SK-N-DZ (cell line): ENCODE measurements at regions not wholly inside any gene's neighbourhood (a gene's known extent, or its start where the extent isn't known, plus 50 kb on each side); places are given as distances from the start of the nearest gene placed in this dataset.

Experiments used
- DNase-seq: peaks from one replicate; pipeline ENCODE4 v3.0.0-alpha.2; 2015; ENCODE audit warnings: low spot score

DNA sequence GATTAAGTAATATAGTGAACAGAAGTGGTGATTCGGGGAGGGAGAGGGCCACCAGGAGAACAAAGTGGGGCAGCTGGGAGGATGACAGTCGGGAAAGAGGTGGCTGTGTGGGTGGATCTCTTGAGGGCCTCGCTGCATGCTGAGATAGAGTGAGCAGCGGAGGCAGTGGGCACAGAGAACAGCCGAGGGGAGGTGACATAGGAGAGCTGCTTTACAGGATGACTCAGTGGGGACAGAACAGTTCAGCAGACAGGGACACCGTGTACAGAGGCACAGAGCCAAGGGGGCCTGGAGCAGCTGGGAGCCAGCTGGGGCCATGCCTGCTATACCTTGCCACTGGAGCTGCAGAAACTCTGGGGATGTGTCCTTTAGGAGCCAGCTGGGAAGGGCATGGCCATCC is 273.9 kb downstream of the GADD45G start:
- DNase-seq, result no peak

DNA sequence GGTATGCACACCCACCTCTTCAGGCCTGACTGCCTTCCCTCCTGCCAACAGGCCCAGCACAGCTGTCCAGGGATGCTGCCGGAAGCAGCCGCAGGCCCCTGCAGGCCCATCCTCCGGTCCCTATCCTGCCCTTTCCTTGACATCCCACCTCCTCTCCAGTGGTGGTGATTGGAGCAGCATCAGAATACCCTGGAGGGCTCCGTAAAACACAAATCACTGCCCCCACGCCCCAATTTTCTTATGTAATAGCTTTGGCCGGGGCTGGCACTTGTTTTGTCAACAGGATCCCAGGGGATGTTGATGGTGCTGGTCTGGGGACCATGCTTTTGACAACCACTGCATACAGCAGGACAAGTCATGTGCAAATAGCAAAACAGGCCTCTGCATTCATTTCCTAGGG is 274.5 kb downstream of the GADD45G start:
- no peak for DNase-seq

GRCh38 chr9:89879701-89880100 is 274.9 kb downstream of the GADD45G start:
- DNase-seq, result no peak

- DNase-seq, result no peak
Observed at GRCh38 chr9:89880161-89880560, 275.3 kb downstream of the GADD45G start.

- DNase-seq, result no peak
Observed at GRCh38 chr9:89880721-89881120, 275.9 kb downstream of the GADD45G start.

- no peak for DNase-seq
Observed at GRCh38 chr9:89881431-89881830, 276.6 kb downstream of the GADD45G start.

DNA sequence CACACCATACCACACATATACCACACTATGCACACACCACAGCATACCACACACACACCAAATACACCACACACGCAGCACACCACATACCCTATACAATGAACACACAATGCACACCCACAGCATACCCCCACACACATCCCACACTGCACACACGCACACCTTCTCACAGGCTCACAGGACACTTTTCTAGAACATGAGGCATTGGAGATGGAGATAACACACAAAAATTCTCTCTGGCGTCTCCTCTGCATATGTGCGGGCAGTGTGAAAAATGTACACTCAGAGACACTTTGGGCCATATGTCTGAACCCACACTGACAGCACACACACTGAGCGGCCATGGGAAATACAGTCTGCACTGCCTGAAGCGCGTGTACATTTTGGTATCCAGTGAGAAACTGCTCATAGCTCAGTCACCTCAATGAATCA is 278.1 kb downstream of the GADD45G start:
- DNase-seq, result no peak

- no peak for DNase-seq
Observed at GRCh38 chr9:89883401-89884341, 278.9 kb downstream of the GADD45G start.

- DNase-seq, result no peak
Observed at GRCh38 chr9:89884356-89885083, 279.7 kb downstream of the GADD45G start.

DNA sequence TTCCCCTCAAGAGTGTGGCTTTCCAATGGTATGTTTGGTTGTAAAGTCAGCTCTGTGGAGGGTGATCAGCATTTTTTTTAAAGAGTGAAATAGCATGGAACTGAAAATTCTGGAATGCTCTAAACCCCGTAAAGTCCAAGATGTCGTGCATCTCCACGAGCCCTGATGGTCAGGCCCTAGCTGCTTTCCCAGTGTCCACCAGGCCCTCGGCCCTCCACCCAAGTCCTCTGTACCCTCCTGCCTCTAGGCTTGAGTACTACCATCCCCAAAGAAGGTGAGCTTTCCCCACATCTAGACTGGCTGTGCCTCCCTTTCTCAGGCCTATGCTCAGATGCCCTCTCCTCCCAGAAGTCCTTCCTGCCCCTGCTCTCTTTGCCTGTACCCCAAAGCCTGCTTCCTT is 280.3 kb downstream of the GADD45G start:
- DNase-seq, result no peak

GRCh38 chr9:89886281-89886700 is 281.5 kb downstream of the GADD45G start:
- DNase-seq, result no peak

- DNase-seq, result no peak
Observed at GRCh38 chr9:89887286-89887685, 282.5 kb downstream of the GADD45G start.

DNA sequence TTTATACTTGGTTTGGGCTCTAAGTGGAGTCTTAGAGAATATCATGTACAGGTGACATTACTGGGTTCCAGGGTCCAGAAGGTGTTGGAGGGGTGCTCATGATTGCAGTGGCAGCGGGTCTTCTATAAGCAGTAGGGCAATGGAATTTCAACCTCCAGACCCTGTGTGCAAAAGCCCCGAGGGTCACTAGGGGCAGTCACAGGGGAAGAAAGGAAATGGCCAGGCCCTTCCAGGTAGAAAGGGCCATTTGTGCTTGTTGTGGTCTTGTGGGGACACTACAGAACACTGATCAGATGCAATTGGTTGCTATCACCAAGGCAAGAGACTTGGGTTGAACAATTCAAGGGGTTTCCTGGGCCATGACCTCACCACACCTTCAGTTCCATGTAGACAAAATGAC is 283.4 kb downstream of the GADD45G start:
- DNase-seq, result no peak

DNA sequence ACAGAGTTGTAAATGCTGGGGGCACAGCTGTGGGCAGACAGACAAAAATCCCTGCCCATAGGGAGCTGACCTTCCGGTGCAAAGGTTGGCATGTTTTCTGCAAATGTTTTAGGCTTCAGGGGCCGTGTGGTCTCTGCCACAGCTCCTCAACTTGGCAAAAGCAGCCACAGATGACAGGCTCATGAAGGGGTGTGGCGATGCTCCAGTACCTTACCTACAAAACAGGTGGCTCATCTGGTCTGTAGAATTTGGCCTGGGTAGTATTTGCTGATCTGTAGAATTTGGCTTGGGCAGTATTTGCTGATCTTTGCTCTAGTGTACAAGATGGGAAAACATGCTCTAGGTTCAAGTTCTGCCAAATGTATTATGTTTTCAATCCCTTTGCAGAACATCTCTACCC is 283.9 kb downstream of the GADD45G start:
- no peak for DNase-seq

- DNase-seq, result no peak
Observed at GRCh38 chr9:89889865-89890264, 285.1 kb downstream of the GADD45G start.

DNA sequence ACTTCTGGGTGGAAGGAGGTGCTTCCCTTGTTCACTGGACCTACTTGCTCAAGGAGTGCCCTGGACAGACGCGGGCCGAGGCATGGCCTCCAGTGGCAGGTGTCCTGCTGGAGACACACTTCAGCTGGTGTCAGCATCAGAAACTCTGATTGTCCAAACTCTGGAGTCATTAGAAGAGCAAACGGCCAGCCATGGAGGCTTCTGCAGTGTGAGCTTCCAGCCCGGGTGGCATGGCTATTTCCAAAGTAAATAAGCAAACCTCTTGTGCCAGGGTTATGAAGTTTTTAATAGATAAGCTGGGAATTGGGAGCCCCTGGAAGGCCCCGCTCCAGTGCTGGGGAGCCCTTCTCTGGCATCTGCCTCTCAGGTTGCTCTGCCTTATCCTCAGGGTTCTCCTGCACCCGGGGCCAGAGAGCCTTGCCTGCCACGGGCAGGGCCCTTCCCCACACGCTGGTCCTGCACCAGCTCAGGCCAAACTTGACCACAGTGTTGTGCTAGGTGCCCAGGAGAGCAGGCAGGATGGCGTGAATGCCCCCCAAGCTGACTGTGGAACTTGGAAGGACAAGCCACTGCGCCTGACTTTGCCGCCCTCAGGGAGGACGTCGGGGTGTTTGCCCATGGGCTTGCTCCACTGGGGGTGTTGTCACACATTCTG is 285.6 kb downstream of the GADD45G start:
- no peak for DNase-seq

GRCh38 chr9:89891221-89891590 is 286.4 kb downstream of the GADD45G start:
- no peak for DNase-seq

- no peak for DNase-seq
Observed at GRCh38 chr9:89891591-89892304, 286.9 kb downstream of the GADD45G start.

DNA sequence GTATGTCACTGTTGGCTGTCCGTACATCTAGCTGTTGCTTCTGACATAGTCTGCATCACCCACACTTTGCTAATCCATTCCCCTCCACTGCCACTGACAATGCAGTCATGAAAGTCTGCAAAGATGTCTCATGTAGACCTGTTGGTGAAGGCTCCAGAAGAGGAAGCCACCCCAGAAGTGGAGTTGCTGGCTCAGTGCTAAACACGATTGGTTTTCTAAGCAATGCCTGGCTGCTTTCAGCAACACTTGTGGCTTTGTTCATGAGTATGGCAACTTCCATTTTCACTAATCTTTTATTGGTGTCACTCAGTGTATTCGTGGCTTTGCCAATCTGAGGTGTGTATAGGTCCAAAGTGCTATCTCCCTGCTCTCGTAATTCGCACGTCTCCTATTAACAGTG is 288.1 kb downstream of the GADD45G start:
- no peak for DNase-seq

DNA sequence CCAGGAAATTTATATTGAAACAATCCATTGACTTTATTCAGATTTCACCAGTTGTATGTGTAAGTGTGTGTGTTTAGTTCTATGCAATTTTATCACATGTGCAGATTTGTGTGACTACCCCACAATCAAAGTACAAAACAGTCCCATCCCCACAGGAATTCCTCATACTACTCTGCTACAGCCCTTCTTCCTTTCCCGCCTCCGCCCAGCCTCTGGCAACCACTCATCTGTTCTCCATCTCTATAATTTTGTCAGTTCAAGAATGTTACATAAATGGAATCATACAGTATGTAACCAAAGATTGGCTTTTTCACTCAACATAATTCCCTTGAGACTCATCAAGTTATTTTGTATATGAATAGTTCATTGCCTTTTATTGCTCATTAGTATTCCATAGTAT is 289.1 kb downstream of the GADD45G start:
- DNase-seq, result no peak

GRCh38 chr9:89896806-89897340 is 292.1 kb downstream of the GADD45G start:
- no peak for DNase-seq
